Common myeloid progenitor, CD34-positive (primary cell): ENCODE measurements at regions not wholly inside any gene's neighbourhood (a gene's known extent, or its start where the extent isn't known, plus 50 kb on each side); places are given as distances from the start of the nearest gene placed in this dataset.

Source experiments
- CTCF ChIA-PET: fragments of 350-600 bp; sonication (Branson Sonifier 250); formaldehyde crosslinking; loops from one replicate; lab custom pipeline; 2021; ENCODE audit warnings: antibody characterized with exemption; lab: Charles Lee
- POLR2A ChIA-PET: fragments of 350-600 bp; sonication (Branson Sonifier 250); formaldehyde crosslinking; loops from one replicate; lab custom pipeline; 2021; ENCODE audit warnings: antibody characterized with exemption; lab: Charles Lee
- DNase-seq, 3 donors: peaks; one replicate each; pipeline versions ENCODE4 v3.0.0 to v3.0.0-alpha.2; 2013
- H3K27ac ChIP-seq, 2 experiments: 1 replicate in 1 of 2; 2 replicates in 1 of 2; pipeline ENCODE4 v1.7.0; 2013; ENCODE audit warnings: inconsistent platforms in 2 of 2, low read length in 2 of 2, mild to moderate bottlenecking in 2 of 2, low read depth in 1 of 2, moderate library complexity in 1 of 2; ENCODE audit not compliant: severe bottlenecking in 2 of 2, insufficient read depth in 1 of 2, poor library complexity in 1 of 2
- H3K27me3 ChIP-seq, 5 experiments: replicated peaks in 2 of 5; 1 replicate in 3 of 5; 2 replicates in 2 of 5; pipeline versions ENCODE4 v1.6.1 to v1.7.0; 2013; ENCODE audit warnings: low read length in 4 of 5, mild to moderate bottlenecking in 2 of 5, moderate library complexity in 2 of 5, inconsistent platforms in 1 of 5; ENCODE audit not compliant: insufficient read depth in 5 of 5, control insufficient read depth in 4 of 5
- H3K36me3 ChIP-seq, 4 experiments: 1 replicate in 2 of 4; 2 replicates in 2 of 4; pipeline versions ENCODE4 v1.6.1 to v1.7.0; 2013; ENCODE audit warnings: low read length in 3 of 4, control low read depth in 1 of 4, mild to moderate bottlenecking in 1 of 4; ENCODE audit not compliant: control insufficient read depth in 4 of 4, insufficient read depth in 4 of 4
- H3K4me1 ChIP-seq, 4 experiments: 1 replicate in 3 of 4; 2 replicates in 1 of 4; pipeline versions ENCODE4 v1.6.1 to v1.7.1; 2013; ENCODE audit warnings: low read length in 3 of 4, mild to moderate bottlenecking in 3 of 4, control low read depth in 1 of 4, inconsistent platforms in 1 of 4, moderate library complexity in 1 of 4; ENCODE audit not compliant: control insufficient read depth in 4 of 4, insufficient read depth in 4 of 4; ENCODE audit errors: control extremely low read depth in 1 of 4
- H3K4me3 ChIP-seq, 7 experiments: 1 replicate in 4 of 7; 2 replicates in 3 of 7; pipeline versions ENCODE4 v1.5.1 to v1.7.0; 2013; ENCODE audit warnings: mild to moderate bottlenecking in 7 of 7, low read length in 6 of 7, moderate library complexity in 6 of 7, inconsistent platforms in 2 of 7, low read depth in 2 of 7, control low read depth in 1 of 7; ENCODE audit not compliant: insufficient read depth in 4 of 7, control insufficient read depth in 1 of 7; ENCODE audit errors: extremely low read depth in 1 of 7
- H3K9me3 ChIP-seq, 5 experiments: 1 replicate in 4 of 5; 2 replicates in 1 of 5; pipeline versions ENCODE4 v1.6.1 to v1.7.1; 2013; ENCODE audit warnings: low read length in 4 of 5, mild to moderate bottlenecking in 2 of 5, inconsistent platforms in 1 of 5, low read depth in 1 of 5, moderate library complexity in 1 of 5; ENCODE audit not compliant: control insufficient read depth in 4 of 5, insufficient read depth in 2 of 5; ENCODE audit errors: control extremely low read depth in 1 of 5
- WGBS: methylation state at CpG from one replicate; pipeline ENCODE4 v1.1.5; 2013; ENCODE audit not compliant: insufficient coverage; 5-methylcytosine and 5-hydroxymethylcytosine counted together

DNA sequence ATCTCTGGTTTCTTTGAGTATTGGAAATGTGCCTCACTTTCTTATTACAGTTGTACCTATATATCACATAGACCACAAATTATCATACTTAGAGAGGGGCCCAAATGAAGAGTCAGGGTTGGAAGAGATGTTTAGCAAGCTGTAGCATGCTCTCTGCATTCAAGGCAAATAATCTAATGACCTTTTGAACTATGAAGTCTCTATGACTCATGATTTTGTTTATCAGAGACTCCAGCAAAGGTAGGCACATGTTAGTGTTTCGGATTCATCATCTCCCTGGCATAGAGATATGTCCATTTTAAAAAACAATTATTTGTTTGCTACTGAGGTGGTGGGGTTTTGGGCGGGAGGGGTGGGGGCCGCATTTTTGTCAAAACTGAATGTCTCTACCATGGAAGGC, 2000.1 kb downstream of the EFNA5 start:
- H3K36me3 ChIP-seq: no peaks in the 10 kb centered on the region
- no peak for DNase-seq
- no peaks in the 10 kb centered on the region for H3K9me3 ChIP-seq
- ChIA-PET POLR2A (no interaction called here), CTCF (no interaction called here)
- H3K27me3 ChIP-seq: no peaks in the 10 kb centered on the region
- no peak overlapping the region for H3K4me3 ChIP-seq
- H3K27ac ChIP-seq: no peak overlapping the region
- WGBS: no CpG with 5 or more reads among the region's 3 CpGs
- no peaks in the 10 kb centered on the region for H3K4me1 ChIP-seq

DNA sequence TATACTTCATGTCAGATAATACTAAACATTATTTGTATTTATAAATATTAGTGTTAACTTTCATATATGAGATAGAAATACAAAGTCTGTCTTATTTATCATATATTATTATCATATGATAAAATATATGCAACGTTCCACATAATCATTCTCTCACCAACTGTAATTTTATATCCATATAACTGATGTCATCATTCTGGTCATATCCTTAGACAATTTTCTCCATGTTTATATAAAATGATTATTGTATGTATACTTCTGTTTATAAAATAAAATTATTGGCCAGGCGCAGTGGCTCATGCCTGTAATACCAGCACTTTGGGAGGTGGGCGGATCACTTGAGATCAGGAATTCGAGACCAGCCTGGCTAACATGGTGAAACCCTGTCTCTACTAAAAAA, 2007.1 kb downstream of the EFNA5 start:
- Histone ChIP-seq H3K4me1 (no peaks in the 10 kb centered on the region), H3K27me3 (no peaks in the 10 kb centered on the region), H3K9me3 (no peaks in the 10 kb centered on the region), H3K4me3 (no peak overlapping the region), H3K36me3 (no peaks in the 10 kb centered on the region), H3K27ac (no peak overlapping the region)
- ChIA-PET CTCF (no interaction called here), POLR2A (no interaction called here)
- WGBS: no CpG with 5 or more reads among the region's 4 CpGs
- no peak for DNase-seq

DNA sequence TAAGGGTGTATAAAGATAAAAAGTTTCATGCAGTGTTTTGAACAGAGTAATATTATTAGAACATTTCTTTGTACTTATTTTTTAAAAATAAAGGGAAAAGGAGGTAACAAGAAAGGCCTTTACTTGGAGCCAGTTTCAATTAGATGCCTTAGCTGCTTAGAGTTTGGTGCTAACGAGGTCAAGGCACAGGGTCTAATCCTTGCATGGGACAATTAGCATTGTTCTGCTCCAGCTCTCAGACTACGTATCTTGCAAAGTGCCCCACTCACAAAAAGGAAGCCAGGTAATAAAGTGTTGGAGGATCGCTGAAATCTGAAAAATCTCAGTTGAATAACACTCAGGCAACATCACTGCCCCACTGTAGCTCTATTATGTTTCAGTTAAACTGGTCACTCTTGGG, 2011.3 kb downstream of the EFNA5 start:
- WGBS: 100% methylated on average over 1 of the region's 3 CpGs

DNA sequence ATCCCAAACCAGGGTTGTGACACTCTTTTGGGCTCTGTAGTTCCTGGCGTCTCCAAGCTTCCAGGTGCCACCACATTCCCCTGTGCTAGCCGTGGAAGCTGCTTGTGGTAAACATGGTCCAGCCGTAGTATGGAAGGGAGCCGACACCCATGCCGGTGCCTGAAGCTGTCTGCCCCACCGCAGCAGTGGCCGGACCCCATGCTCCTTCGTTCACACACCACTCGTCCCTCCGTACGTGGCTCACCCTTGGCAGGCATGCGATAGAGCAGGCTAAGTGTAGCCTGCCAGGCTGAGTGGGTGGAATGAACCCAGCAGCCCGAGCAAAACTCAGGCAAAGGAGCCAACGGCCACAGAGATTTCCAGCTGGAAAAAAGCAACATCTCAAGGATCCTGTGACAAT, 2030.4 kb downstream of the EFNA5 start:
- CTCF ChIA-PET: no interaction called here

More for the DNA sequence above, 2011.3 kb downstream of the EFNA5 start:
- Histone ChIP-seq H3K4me1 (no peaks in the 10 kb centered on the region), H3K27ac (no peak overlapping the region), H3K4me3 (no peak overlapping the region), H3K27me3 (no peaks in the 10 kb centered on the region), H3K36me3 (no peaks in the 10 kb centered on the region), H3K9me3 (no peaks in the 10 kb centered on the region)
- CTCF ChIA-PET: no interaction called here
- POLR2A ChIA-PET: no interaction called here
- DNase-seq: no peak

DNA sequence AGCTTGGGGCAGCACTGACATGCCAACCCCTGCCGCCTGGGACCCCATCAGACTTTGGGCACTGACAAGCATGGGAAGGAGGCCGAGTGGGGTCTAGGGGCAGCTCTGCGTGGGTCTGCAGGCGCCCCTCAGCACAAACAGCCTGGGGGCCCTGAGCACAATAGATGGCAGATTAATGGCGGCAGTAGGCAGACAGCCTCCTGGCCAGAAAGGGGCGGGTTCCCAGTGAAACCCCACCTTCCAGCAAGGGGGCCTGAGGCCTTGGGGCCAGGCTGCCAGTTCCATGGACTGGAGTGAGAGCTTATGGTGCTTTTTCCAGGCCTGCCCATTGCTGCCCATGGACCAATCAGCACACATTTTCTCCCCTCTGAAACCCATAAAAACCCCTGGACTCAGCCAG, 2031.2 kb downstream of the EFNA5 start:
- Histone ChIP-seq H3K4me3 (no peak overlapping the region), H3K4me1 (no peaks in the 10 kb centered on the region), H3K27me3 (no peaks in the 10 kb centered on the region), H3K9me3 (peaks cover 0 to 2% (median 0%) of the 10 kb centered on the region in 5 experiments), H3K27ac (no peak overlapping the region), H3K36me3 (no peaks in the 10 kb centered on the region)
- ChIA-PET CTCF (no interaction called here), POLR2A (no interaction called here)
- no peak for DNase-seq
- WGBS: 97% methylated on average over 4 of the region's 6 CpGs

More for the DNA sequence above, 2030.4 kb downstream of the EFNA5 start:
- Histone ChIP-seq H3K27ac (no peak overlapping the region), H3K4me1 (no peaks in the 10 kb centered on the region), H3K36me3 (no peaks in the 10 kb centered on the region), H3K27me3 (no peaks in the 10 kb centered on the region), H3K9me3 (peaks cover 0 to 2% (median 0%) of the 10 kb centered on the region in 5 experiments), H3K4me3 (no peak overlapping the region)
- 89% methylated on average over 11 of the region's 14 CpGs for WGBS
- no peak for DNase-seq
- POLR2A ChIA-PET: no interaction called here

DNA sequence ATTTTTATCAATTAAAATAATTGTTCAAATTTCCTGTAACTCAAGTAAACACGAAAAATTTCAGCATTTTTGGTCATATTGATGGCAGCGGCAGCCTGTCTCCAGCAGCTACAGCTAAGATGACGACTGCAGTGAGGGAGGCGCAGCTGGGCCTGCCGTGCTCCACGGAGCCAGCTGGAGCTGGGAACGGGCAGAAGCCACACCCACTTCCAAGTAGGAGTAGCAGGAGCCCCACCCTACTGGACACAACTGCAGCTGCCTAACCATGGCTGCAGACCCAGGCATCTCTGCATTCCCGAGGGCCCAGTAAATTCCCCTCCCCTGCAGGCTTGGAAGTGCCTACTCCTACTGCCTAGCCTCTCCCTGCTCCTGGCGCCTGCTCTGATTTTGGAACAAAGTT, 2031.7 kb downstream of the EFNA5 start:
- Histone ChIP-seq H3K9me3 (peaks cover 0 to 2% (median 0%) of the 10 kb centered on the region in 5 experiments), H3K36me3 (no peaks in the 10 kb centered on the region), H3K4me3 (no peak overlapping the region), H3K4me1 (no peaks in the 10 kb centered on the region), H3K27ac (no peak overlapping the region), H3K27me3 (no peaks in the 10 kb centered on the region)
- ChIA-PET POLR2A (no interaction called here), CTCF (no interaction called here)
- 95% methylated on average over 9 of the region's 9 CpGs for WGBS
- DNase-seq: no peak

DNA sequence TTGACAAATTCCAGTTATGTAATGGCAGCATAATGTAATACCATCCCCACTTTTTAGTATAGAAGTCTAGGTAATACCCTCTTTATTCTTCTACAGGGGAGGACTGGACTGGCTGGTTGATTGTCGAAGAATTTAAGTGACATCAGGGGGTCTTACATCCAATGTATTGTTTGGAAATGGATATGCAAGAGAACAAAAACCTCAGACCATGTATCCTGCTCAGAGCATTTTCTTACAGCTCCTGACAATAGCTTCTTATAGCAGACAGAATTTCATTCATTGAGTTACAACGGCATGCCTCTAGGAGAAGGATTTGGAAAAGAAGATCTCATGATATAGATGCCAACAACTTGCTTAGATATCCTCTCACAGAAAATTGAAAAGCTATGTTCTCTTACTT, 2032.3 kb downstream of the EFNA5 start:
- Histone ChIP-seq H3K4me3 (no peak overlapping the region), H3K27ac (no peak overlapping the region), H3K27me3 (no peaks in the 10 kb centered on the region), H3K9me3 (peaks cover 0 to 2% (median 0%) of the 10 kb centered on the region in 5 experiments), H3K36me3 (no peaks in the 10 kb centered on the region), H3K4me1 (no peaks in the 10 kb centered on the region)
- no peak for DNase-seq
- ChIA-PET POLR2A (no interaction called here), CTCF (no interaction called here)
- no CpG with 5 or more reads among the region's 2 CpGs for WGBS
